HCT116 (cell line): ENCODE measurements at regions not wholly inside any gene's neighbourhood (a gene's known extent, or its start where the extent isn't known, plus 50 kb on each side); places are given as distances from the start of the nearest gene placed in this dataset.

Experiments used
- ATAC-seq: fragments of 200-7000 bp; cut with Tn5 transposase; 2 replicates; pipeline ENCODE4 v1.9.1; 2020; ENCODE audit warnings: mild to moderate bottlenecking, moderate library complexity
- BruUV-seq: library from RNA; stranded (reverse); fragments of 400-500 nt; replicated peaks from 2 replicates; lab custom pipeline; 2021; lab: Mats Ljungman, UMichigan
- CTCF ChIA-PET: fragments of 300-600 bp; sonication (Branson Sonifier 250); formaldehyde crosslinking; loops from one replicate; lab custom pipeline; 2021; ENCODE audit warnings: antibody characterized with exemption; lab: Charles Lee
- POLR2A ChIA-PET: fragments of 300-600, 350-600 bp; sonication (Branson Sonifier 250); formaldehyde crosslinking; loops from one replicate; lab custom pipeline; 2021; ENCODE audit warnings: antibody characterized with exemption; lab: Charles Lee
- RAD21 ChIA-PET, 2 experiments: fragments of 300-600 bp; sonication (Branson Sonifier 250); formaldehyde crosslinking; loops; one replicate each; lab custom pipeline; 2023; ENCODE audit warnings: low total read pairs in 2 of 2; ENCODE audit not compliant: uncharacterized antibody in 2 of 2, unreplicated experiment in 2 of 2, low non-redundant PET in 1 of 2; lab: Charles Lee
- DNase-seq: peaks from one replicate; pipeline ENCODE4 v3.0.0-alpha.2; 2010; ENCODE audit warnings: low read depth, low spot score
- H2AFZ ChIP-seq: fragments of 200-600 bp; shearing (Covaris generic), sonication (generic); 2 replicates; pipeline ENCODE4 v1.6.1; 2017; ENCODE audit warnings: low read depth, mixed run types, mixed read lengths, antibody characterized with exemption, low read length; ENCODE audit not compliant: poor library complexity, severe bottlenecking
- H3K27ac ChIP-seq: 2 replicates; pipeline ENCODE4 v1.5.1; 2012; ENCODE audit warnings: low read depth, low read length
- H3K27me3 ChIP-seq: fragments of 200-600 bp; sonication (generic); 2 replicates; pipeline ENCODE4 v1.6.1; 2016; ENCODE audit warnings: mixed run types, low read length, mixed read lengths; ENCODE audit not compliant: insufficient read depth
- H3K36me3 ChIP-seq, 2 experiments: fragments of 200-500 bp in 1 of 2; fragments of 200-600 bp in 1 of 2; sonication (Bioruptor generic) in 1 of 2; sonication (generic) in 1 of 2; 2 replicates each; pipeline versions ENCODE4 v1.5.1 to v1.6.1; 2014 to 2016; ENCODE audit warnings: low read length in 2 of 2, inconsistent platforms in 1 of 2, mixed read lengths in 1 of 2, mixed run types in 1 of 2; ENCODE audit not compliant: insufficient read depth in 2 of 2, control insufficient read depth in 1 of 2
- H3K4me1 ChIP-seq, 2 experiments: fragments of 200-600 bp in 1 of 2; sonication (generic) in 1 of 2; 2 replicates each; pipeline versions ENCODE4 v1.5.1 to v1.6.1; 2012 to 2017; ENCODE audit warnings: low read length in 2 of 2, inconsistent platforms in 1 of 2, mild to moderate bottlenecking in 1 of 2, mixed read lengths in 1 of 2, mixed run types in 1 of 2, moderate library complexity in 1 of 2; ENCODE audit not compliant: insufficient read depth in 2 of 2, control insufficient read depth in 1 of 2
- H3K4me2 ChIP-seq: fragments of 200-600 bp; sonication (generic); 2 replicates; pipeline ENCODE4 v1.6.1; 2017; ENCODE audit warnings: mixed run types, low read length, mixed read lengths
- H3K4me3 ChIP-seq, 2 experiments: fragments of 200-600 bp in 1 of 2; sonication (generic) in 1 of 2; replicated peaks in 1 of 2; 2 replicates each; pipeline ENCODE4 v1.5.1; 2011 to 2016; ENCODE audit warnings: low read length in 2 of 2, control low read depth in 1 of 2, low read depth in 1 of 2, mild to moderate bottlenecking in 1 of 2, mixed read lengths in 1 of 2, mixed run types in 1 of 2
- H3K79me2 ChIP-seq: fragments of 200-600 bp; sonication (generic); 2 replicates; pipeline ENCODE4 v1.6.1; 2017; ENCODE audit warnings: mild to moderate bottlenecking, mixed run types, low read length, moderate library complexity, mixed read lengths; ENCODE audit not compliant: insufficient read depth
- H3K9ac ChIP-seq: fragments of 200-600 bp; sonication (generic); 2 replicates; pipeline ENCODE4 v1.6.1; 2016; ENCODE audit warnings: low read length, mixed read lengths
- H3K9me2 ChIP-seq: fragments of 200-600 bp; sonication (generic), shearing (Covaris generic); 2 replicates; pipeline ENCODE4 v1.6.1; 2017; ENCODE audit warnings: mixed run types, mild to moderate bottlenecking, moderate library complexity; ENCODE audit not compliant: insufficient read depth
- H3K9me3 ChIP-seq, 2 experiments: fragments of 200-500 bp in 1 of 2; fragments of 200-600 bp in 1 of 2; sonication (Bioruptor generic) in 1 of 2; sonication (generic) in 1 of 2; 2 replicates each; pipeline ENCODE4 v1.6.1; 2014 to 2017; ENCODE audit warnings: low read length in 2 of 2, mixed read lengths in 2 of 2, inconsistent platforms in 1 of 2, low read depth in 1 of 2, mild to moderate bottlenecking in 1 of 2, mixed run types in 1 of 2, moderate library complexity in 1 of 2; ENCODE audit not compliant: control insufficient read depth in 1 of 2, insufficient read depth in 1 of 2
- H4K20me1 ChIP-seq: fragments of 200-600 bp; sonication (generic), shearing (Covaris generic); 2 replicates; pipeline ENCODE4 v1.6.1; 2017; ENCODE audit warnings: mixed run types, mild to moderate bottlenecking, moderate library complexity; ENCODE audit not compliant: insufficient read depth
- EZH2 ChIP-seq: fragments of 200-600 bp; sonication (generic); IDR thresholded peaks from 2 replicates; pipeline ENCODE4 v1.6.1; 2017; ENCODE audit warnings: antibody characterized with exemption, mixed run types
- EZH2phosphoT487 ChIP-seq: fragments of 200-600 bp; IDR thresholded peaks from 2 replicates; pipeline ENCODE4 v1.6.1; 2018; ENCODE audit warnings: antibody characterized with exemption, borderline replicate concordance
- JUND ChIP-seq: IDR thresholded peaks from 2 replicates; pipeline ENCODE4 v1.6.1; 2012
- RAD21 ChIP-seq: IDR thresholded peaks from 2 replicates; pipeline ENCODE4 v1.6.1; 2012; ENCODE audit warnings: low read depth, mild to moderate bottlenecking
- SIN3A ChIP-seq: IDR thresholded peaks from 2 replicates; pipeline ENCODE4 v1.6.1; 2012; ENCODE audit warnings: low read depth
- ZFX ChIP-seq: fragments of 450-650 bp; IDR thresholded peaks from 2 replicates; pipeline ENCODE4 v1.6.1; 2017
- intact Hi-C: fragments of 100-400 bp; cut with micrococcal nuclease; formaldehyde crosslinking; loops from 2 replicates; pipeline ENCODE4 v1.10.0; 2022
- TF ChIP-seq, protein P1 (sequence below), 3 experiments: fragments of 200-600 bp in 1 of 3; sonication (generic) in 1 of 3; IDR thresholded peaks in 2 of 3; conservative IDR thresholded peaks in 1 of 3; 2 replicates each; pipeline ENCODE4 v1.5.1; 2012 to 2017; ENCODE audit warnings: low read depth in 2 of 3, low read length in 2 of 3, antibody characterized with exemption in 1 of 3, borderline replicate concordance in 1 of 3, control low read depth in 1 of 3, mild to moderate bottlenecking in 1 of 3, mixed read lengths in 1 of 3, mixed run types in 1 of 3, moderate library complexity in 1 of 3; ENCODE audit not compliant: insufficient read depth in 1 of 3
- TF ChIP-seq, protein P2 (sequence below): IDR thresholded peaks from 2 replicates; pipeline ENCODE4 v1.6.1; 2012
- TF ChIP-seq, protein P3 (sequence below): IDR thresholded peaks from 2 replicates; pipeline ENCODE4 v1.6.1; 2012
- TF ChIP-seq, protein P4 (sequence below): IDR thresholded peaks from 2 replicates; pipeline ENCODE4 v1.6.1; 2012; ENCODE audit warnings: low read depth

DNA sequence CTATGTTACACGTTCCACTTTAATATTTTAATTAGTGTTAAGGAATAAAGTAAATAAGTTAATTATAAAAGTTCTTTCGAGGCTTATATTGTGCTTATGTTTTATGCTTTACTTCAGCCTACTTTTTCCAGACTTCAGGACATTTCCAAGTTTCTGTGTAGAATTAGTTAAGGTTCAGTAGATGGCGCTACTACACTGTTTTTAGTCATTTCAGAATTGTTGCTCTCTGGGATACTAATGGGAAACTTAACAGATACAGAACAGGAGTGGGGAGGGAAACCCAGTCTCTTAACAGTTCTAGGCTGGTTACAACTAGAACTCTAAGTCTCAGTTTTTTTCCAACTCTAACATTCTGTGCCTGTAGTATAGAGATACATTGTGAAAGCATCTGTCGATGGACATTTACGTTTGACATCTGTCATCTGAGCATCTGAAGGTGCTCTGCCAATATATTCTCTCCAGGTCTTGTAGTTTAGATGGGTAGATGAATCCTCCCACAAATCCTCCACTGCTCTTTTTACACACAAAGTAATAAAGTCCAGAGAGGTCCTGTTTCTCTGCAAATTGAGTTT is 56.8 kb upstream of the FAM171A1 start:
- BruUV-seq, result no TSS peak
- Histone ChIP-seq H3K36me3 (no peaks in the 10 kb centered on the region), H3K27ac (no peak overlapping the region), H3K9me3 (no peaks in the 10 kb centered on the region), H3K9ac (no peak overlapping the region), H3K79me2 (no peaks in the 10 kb centered on the region), H3K4me1 (no peaks in the 10 kb centered on the region), H3K27me3 (no peaks in the 10 kb centered on the region), H3K9me2 (no peaks in the 10 kb centered on the region), H4K20me1 (no peaks in the 10 kb centered on the region), H3K4me3 (no peak overlapping the region), H3K4me2 (no peak overlapping the region), H2AFZ (peak overlapping the region; percentile 34)
- ChIA-PET CTCF (interaction anchor here (0.8 to 1.1 kb wide), 3 partner anchors 8 to 289 kb away, joined by 3 to 4 read pairs (median 3); no protein-coding TSS in a partner anchor), POLR2A (no interaction called here), RAD21 (no interaction called here)
- ATAC-seq, result peak; percentile 84
- 0 out of 2 replicates have a peak, but pooled peaks have one; percentile 6 for TF ChIP-seq JUND
- TF ChIP-seq, protein P1, sequence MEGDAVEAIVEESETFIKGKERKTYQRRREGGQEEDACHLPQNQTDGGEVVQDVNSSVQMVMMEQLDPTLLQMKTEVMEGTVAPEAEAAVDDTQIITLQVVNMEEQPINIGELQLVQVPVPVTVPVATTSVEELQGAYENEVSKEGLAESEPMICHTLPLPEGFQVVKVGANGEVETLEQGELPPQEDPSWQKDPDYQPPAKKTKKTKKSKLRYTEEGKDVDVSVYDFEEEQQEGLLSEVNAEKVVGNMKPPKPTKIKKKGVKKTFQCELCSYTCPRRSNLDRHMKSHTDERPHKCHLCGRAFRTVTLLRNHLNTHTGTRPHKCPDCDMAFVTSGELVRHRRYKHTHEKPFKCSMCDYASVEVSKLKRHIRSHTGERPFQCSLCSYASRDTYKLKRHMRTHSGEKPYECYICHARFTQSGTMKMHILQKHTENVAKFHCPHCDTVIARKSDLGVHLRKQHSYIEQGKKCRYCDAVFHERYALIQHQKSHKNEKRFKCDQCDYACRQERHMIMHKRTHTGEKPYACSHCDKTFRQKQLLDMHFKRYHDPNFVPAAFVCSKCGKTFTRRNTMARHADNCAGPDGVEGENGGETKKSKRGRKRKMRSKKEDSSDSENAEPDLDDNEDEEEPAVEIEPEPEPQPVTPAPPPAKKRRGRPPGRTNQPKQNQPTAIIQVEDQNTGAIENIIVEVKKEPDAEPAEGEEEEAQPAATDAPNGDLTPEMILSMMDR (IDR thresholded peaks at IDR 0.05 in 2 of 3, conservative IDR thresholded peaks at IDR 0.05 in 1 of 3; ENCODE audit: borderline replicate concordance in 1 of 3, insufficient read depth in 1 of 3, low read depth in 2 of 3, low read length in 2 of 3), result peak; percentile 43 to 71 (median 61); a peak in 4 of 6 replicates
- no peak for TF ChIP-seq SIN3A
- TF ChIP-seq, protein P2, sequence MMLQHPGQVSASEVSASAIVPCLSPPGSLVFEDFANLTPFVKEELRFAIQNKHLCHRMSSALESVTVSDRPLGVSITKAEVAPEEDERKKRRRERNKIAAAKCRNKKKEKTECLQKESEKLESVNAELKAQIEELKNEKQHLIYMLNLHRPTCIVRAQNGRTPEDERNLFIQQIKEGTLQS, result no peak
- TF ChIP-seq, protein P3, sequence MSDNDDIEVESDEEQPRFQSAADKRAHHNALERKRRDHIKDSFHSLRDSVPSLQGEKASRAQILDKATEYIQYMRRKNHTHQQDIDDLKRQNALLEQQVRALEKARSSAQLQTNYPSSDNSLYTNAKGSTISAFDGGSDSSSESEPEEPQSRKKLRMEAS, result no peak
- TF ChIP-seq, protein P4, sequence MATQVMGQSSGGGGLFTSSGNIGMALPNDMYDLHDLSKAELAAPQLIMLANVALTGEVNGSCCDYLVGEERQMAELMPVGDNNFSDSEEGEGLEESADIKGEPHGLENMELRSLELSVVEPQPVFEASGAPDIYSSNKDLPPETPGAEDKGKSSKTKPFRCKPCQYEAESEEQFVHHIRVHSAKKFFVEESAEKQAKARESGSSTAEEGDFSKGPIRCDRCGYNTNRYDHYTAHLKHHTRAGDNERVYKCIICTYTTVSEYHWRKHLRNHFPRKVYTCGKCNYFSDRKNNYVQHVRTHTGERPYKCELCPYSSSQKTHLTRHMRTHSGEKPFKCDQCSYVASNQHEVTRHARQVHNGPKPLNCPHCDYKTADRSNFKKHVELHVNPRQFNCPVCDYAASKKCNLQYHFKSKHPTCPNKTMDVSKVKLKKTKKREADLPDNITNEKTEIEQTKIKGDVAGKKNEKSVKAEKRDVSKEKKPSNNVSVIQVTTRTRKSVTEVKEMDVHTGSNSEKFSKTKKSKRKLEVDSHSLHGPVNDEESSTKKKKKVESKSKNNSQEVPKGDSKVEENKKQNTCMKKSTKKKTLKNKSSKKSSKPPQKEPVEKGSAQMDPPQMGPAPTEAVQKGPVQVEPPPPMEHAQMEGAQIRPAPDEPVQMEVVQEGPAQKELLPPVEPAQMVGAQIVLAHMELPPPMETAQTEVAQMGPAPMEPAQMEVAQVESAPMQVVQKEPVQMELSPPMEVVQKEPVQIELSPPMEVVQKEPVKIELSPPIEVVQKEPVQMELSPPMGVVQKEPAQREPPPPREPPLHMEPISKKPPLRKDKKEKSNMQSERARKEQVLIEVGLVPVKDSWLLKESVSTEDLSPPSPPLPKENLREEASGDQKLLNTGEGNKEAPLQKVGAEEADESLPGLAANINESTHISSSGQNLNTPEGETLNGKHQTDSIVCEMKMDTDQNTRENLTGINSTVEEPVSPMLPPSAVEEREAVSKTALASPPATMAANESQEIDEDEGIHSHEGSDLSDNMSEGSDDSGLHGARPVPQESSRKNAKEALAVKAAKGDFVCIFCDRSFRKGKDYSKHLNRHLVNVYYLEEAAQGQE, result no peak
- no peak for TF ChIP-seq EZH2
- no peak for TF ChIP-seq EZH2phosphoT487
- peak; percentile 76 for TF ChIP-seq RAD21
- TF ChIP-seq ZFX, result no peak
- DNase-seq, result peak; percentile 35
- intact Hi-C loops, result loop anchor here (2.0 kb wide), 1 partner anchor 297 kb away; no protein-coding TSS in a partner anchor
